ENCODE measurements at regions not wholly inside any gene's neighbourhood (a gene's known extent, or its start where the extent isn't known, plus 50 kb on each side); places are given as distances from the start of the nearest gene placed in this dataset.

DNA sequence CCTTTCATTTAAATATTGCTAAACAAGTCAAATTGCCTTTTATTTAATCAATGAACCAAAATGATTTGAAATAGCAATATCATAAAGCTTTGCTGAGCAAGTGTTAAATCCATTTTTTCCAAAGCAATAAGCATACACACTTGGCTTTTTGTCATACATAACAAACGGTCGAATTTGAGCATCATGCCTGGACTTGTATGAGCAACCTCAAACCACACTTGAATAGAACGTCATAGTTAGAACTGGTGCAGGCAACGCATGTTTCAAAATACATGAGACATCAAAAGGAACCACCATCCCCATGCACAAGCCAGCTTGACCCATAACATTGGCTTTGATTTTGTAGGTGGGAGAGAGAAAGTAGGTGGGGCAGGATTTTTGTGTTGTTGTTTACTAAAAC, 812.3 kb upstream of the FRG1 start:
- TF ChIP-seq EP300 (IDR thresholded peaks at IDR 0.05): no peak
- TF ChIP-seq, protein P1, sequence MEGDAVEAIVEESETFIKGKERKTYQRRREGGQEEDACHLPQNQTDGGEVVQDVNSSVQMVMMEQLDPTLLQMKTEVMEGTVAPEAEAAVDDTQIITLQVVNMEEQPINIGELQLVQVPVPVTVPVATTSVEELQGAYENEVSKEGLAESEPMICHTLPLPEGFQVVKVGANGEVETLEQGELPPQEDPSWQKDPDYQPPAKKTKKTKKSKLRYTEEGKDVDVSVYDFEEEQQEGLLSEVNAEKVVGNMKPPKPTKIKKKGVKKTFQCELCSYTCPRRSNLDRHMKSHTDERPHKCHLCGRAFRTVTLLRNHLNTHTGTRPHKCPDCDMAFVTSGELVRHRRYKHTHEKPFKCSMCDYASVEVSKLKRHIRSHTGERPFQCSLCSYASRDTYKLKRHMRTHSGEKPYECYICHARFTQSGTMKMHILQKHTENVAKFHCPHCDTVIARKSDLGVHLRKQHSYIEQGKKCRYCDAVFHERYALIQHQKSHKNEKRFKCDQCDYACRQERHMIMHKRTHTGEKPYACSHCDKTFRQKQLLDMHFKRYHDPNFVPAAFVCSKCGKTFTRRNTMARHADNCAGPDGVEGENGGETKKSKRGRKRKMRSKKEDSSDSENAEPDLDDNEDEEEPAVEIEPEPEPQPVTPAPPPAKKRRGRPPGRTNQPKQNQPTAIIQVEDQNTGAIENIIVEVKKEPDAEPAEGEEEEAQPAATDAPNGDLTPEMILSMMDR (IDR thresholded peaks at IDR 0.05): no peak
- TF ChIP-seq POLR2AphosphoS5 (IDR thresholded peaks at IDR 0.05): no peak
- TF ChIP-seq POLR2A (IDR thresholded peaks at IDR 0.05; ENCODE audit: low read depth): no peak
